GM21515 (cell line): ENCODE measurements at regions not wholly inside any gene's neighbourhood (a gene's known extent, or its start where the extent isn't known, plus 50 kb on each side); places are given as distances from the start of the nearest gene placed in this dataset.
"Not testable (repeated sequence)": the region's sequence is repeated elsewhere in the genome, so short reads cannot be mapped to it uniquely, and the experiment has no call there.

Source experiments
- ATAC-seq: cut with Tn5 transposase; IDR thresholded peaks from one replicate; pipeline ENCODE4 v1.9.1; 2021; ENCODE audit not compliant: unreplicated experiment

DNA sequence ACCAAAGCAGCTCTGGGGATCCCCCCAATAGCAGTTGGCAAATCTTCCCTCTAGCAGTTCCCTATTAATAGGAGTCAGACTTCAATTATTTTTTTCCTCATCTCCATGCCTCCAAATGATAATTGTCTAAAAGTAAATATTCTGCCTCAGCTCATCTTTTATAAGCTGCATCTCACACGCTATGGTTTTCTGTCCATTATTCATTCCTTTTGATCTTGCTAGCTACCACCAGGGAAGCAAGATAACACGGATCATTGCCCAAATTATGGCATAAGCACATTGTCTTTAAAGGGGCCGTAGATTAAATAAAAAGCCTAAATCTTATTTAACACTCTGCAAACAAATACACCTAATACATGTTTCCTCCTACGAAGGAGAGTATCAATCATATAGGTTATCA is 670.8 kb upstream of the FLRT2 start:
- ATAC-seq: no peak

DNA sequence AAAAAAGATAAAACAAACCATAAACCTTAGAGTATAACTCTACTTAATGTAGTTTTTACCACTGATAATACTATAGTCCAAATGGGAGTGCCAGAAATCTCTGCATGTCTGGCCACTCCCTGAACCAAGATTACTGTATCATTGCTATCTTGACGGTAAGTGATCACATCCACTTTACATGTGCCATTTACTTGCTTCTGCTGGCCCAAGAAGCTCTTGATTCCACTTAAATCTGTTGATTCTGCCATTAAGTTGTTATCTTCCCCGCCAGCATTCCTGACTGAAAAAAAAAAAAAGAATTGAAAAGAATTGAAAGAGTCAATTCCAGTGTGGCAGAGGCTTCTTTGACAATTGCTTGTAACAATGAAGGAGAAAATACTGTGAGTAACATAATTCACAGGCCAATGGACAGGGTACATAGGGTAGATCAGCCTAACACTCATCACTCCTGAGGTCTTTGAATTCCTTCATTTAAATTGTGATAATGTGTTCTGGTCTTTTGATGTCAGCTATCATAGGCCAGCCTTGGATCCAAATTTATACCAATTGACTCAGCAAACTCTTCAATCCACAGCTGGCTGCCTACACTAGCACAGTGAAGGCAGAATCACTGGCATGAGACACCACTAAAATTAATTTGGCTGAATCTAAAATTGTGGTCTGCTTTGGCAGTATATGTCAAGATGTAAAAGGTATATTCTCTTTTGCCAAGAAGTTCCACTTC is 665.2 kb upstream of the FLRT2 start:
- no peak for ATAC-seq

DNA sequence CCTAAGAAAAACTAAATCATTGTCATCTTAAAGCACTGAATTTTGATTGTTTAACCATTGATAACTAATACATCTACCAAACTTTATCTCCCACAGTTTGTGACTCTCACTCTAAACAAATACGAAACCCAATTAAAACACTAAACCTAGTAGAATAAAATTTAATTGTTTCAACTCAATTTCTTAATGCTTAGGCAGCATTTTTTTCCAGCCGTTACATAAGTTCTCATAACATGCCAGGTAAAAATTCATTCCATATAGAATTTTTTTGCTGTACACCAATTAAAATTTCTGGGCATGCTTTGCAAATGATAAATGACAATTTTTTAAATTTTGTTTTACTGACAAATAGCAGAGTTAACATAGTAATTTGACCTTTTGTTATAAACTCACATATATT is 658.2 kb upstream of the FLRT2 start:
- no peak for ATAC-seq

DNA sequence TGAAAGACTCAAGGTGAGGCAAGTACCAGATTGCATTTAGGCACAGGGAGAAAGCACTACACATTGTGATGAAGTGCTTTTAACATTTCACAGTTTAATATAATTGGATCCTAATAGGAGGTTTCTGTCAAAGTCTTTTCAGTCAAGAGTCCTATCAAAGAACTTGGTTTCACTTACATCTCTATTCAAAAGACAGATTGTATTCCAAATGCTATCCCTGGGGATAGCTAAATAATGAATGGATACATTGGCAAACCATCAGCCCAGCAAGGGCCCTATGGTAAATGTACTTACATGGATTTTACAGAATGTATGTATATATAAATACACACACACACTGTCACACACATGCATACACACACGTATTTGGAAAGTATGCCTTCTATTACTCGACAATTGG is 655.5 kb upstream of the FLRT2 start:
- ATAC-seq: no peak

DNA sequence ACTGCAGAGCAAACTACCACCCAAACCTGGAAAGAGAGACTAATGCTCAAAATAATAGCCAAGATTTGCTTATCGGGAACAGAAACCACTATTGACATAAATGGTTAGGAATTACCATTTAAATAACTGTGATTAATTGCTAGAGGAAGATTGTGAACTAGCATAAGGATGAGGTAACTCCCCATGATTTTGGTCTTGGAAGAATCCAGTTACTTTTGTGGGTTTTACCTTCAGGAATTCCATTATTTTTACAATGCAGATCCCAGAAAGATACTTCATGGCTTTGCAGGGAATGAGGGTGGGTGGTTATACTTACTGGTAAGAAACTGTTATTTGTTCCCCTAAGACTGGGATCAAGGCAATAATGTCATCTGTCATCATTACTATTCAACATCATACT is 652.9 kb upstream of the FLRT2 start:
- ATAC-seq: no peak

DNA sequence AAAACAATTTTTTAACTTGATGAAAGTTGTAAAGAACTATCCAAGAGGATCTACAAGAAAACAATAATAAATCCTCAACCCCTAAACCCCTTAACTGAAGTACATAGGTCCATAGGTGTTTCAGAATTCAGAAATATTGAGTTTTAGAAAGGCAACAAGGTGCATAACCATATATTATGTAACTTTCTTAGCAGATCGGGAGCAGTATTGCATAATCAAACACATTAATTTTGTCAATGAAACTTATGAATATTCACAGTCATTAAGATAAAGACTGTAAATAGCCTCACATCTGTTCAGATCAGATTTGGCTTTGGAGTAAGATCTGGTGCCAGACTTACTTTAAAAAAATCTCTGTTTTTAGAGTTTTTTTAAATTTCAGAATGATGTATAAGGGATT is 647.1 kb upstream of the FLRT2 start:
- no peak for ATAC-seq

DNA sequence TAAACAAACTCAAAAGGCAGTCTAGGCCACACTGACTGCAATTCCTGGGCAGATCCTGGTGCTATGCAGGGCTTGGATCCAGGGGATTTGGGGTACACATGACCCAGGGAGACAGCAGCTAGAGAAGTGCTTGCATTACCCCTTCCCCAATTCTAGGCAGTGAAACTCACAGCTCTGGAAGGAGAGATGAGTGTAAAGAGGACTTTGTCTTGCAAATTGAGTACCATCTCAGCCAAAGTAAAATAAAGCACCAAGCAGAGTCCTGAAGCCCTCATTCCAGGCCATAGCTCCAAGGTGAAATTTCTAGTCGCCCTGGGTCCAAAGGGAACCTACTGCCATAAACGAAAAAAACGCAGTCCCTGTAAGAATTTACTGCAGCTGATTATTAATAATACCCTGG is 644.9 kb upstream of the FLRT2 start:
- no peak for ATAC-seq

DNA sequence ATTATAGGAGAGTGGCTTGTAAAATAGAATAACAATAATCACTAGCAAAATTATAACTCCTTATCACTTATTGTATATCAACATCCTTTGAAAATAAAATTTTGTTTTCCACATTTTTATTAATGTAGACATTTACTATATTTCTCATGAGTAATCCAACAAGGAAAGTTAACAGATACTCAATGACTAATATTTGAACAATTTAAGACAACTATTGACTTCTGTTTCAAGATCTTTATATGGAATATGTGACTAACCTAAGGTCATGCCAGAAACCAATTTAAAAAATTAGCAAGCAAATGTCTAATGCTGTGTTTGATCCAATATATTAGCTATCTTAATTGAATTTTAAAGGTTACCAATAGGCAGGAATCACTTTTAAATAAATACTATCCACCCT is 638.5 kb upstream of the FLRT2 start:
- ATAC-seq: no peak

DNA sequence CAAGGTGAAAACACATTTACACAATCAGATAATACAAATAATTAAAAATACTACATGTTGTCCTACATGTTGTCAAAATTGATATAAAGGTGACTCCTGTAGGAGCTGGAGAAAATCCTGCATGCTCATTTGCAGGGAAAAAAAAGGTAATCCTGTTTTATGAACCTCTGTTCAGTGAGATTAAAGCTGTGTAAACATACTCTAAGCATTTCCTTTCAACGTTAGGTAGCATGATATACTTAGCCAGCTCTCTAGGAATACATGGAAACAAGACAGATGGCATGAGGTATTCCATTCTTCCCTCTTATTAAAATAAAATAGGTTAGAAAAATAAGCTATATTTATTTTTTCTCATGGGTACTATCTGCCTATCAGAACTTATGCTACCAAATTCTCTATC is 635.7 kb upstream of the FLRT2 start:
- ATAC-seq: no peak

DNA sequence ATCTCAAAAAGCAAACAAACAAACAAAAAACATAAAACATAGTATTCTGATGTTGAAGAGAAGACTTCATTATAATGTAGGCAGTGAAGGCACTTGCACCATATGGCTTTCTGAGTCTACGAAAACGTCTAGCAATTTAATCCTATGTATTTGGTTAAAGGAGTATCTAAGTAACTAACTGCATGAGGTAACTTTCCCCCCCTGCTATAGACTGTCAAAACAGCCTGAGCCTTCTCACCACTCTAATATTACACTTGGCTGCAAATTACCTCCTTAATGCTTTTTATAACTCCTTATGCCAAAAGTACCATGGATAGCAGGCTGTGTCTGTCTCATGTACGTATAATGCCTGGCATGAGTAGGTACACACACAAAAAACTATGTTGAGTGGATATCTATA is 607.6 kb upstream of the FLRT2 start:
- ATAC-seq: no peak

DNA sequence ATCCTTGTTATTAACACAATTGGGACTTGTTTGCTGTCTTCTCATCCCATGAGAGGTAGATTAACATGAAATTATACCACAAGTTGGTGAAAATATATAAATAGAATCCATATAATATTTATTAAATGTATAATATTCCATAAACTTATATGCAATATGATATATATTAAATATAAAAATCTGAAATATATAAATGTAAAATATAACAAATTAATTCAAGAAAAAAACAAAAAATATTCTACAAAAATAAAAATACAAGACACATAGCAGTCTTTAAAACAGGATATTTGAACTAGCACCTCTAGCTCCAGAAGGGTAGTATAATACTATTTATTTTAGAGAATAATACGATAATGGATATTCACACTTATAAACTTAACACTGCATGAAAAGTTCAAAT is 603.3 kb upstream of the FLRT2 start:
- no peak for ATAC-seq

DNA sequence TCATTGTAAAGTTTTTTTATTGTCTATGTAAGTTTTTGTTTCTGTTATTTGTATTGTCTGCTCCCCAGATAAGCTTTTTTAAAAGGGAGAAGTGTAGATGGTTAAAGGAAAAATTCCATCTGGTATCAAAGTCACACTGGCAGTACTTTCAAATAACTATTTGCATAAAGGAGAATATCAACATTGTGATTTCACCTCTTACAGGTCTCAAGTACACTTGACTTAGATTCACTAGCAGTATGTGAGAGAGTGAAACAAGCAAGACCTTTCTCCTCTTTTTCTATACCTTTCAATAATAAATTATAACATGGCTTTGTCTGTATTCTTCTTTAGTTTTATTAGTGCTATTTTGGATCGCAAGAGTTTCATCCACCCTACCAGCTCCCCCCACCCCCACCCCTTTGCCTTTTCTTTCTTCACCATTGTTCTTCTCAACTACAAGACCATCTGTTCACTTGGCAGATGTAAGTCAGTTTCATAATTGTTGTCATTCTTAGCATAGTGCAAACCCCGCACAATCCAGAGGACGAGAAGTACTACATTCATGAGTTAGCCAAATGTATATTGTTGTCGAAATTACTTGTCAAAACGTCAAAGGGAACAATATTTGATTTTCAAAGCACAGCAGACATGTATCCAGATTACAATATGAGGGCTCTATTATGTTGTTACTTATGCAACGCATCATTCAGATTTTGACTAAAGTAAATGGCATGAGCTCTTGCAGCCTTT is 602.7 kb upstream of the FLRT2 start:
- no peak for ATAC-seq

DNA sequence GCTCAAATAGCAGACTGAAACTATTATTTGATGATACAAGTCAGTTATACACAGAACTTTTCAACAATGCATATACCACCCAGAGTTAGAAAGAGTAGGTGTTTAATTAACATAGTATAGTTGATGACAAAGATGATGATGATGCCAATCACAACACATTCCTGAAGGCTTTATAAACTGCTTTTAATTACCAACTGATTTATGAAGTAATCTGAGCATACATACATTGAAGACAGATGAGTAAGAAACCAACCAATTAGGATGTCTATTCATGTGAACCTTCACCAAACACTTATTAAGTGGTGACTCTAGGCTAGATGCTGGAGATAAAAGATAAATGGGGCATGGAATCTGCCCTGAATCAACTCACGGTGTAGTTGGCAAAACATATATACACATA is 600.9 kb upstream of the FLRT2 start:
- ATAC-seq: no peak

DNA sequence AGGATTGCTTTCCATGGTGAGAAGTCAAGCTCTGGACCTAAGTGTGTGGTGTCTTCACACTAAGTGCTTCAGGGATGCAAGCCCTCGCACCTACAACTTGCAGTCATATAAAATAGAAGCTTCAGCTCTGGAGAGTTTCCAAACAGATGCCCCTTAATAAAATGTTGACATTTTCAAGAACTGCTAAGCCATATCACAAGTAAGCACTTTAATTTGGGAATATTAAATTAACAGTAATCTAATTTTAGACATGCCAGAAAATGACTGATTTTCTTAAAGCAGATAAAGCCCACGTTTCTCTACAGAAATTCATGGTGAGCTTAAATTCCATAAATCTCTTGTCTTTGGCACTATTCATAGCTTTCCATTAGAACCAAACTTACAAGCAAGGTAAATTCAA is 600.1 kb upstream of the FLRT2 start:
- no peak for ATAC-seq

DNA sequence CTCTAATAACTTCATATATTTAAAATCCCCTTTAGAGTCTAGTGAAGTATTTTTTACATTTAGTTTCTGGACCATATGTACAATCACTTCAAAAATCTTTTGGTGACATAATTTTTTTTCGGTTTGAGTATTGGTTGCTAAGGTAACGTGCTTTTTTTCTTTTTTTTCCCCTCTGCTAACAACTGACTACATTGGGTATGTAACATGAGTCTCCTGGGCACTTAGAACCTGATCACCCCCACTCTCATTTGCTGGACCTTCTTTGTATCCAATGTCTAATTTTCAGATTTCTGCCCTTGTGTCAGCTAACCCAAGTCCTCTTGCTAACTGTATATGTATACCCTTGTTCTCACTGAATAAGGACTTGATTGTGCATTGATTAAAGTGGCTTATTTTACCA is 592.9 kb upstream of the FLRT2 start:
- ATAC-seq: no peak

DNA sequence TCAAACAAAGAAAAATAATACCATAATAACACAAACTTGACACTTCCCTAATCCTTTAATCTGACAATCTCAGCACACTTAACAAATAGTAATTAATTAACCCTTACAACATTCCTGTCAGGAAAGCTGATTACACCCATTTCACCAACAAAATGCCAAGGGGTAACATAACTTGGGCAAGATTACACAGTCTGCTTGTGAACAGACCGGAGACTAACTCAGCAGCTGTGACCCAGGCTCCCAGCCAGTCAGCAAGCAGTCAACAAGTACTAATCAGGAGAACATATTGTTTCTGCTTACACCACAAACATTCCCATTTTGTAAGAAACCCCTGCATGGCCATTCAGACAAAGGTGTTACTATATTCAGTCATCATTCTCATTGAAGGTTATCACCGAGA is 592.5 kb upstream of the FLRT2 start:
- no peak for ATAC-seq

DNA sequence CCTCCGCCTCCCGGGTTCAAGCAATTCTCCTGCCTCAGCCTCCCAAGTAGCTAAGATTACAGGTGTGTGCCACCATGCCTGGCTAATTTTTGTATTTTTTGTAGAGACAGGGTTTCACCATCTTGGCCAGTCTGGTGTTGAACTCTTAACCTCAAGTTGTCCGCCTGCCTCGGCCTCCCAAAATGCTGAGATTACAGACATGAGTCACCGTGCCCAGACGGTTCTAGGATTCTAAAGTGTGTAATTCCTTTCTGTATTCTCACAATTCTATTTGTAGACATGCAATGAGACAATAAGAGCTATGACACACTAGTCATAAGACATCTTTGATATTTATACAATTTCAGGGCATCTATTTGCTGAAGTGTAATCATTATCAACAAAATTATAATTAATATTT is 585.0 kb upstream of the FLRT2 start:
- not testable (repeated sequence) for ATAC-seq

DNA sequence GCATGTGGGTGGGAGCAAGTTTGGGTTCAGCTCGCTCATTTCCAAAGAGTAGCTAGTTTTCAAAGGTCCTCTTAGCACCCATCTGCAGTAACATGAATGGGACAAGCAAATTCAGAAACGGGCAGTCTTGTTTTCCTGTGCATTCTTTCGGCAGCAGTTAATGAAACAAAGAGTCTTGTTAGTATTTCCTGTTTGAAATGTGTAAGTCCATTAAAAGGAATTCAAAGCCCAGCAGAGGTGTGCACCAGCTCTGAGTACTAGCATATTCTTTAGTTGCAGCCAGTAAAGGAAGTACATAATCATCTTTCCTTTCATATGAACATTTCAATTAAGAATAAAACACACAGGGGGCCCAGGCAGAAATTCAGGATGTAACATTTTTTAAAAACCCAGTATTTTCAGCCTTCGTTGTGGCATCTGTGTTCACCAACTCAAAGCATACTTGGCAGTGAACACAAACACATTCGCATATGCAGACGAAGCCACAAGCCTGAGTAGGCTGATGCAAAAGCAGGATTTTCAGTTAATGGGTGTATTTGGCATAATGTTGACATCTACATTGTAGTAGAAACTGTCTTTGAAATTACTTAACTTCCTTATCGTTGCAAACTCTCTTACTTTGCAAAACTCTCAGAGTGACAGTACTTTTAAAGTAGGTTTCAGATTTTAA is 570.0 kb upstream of the FLRT2 start:
- no peak for ATAC-seq

DNA sequence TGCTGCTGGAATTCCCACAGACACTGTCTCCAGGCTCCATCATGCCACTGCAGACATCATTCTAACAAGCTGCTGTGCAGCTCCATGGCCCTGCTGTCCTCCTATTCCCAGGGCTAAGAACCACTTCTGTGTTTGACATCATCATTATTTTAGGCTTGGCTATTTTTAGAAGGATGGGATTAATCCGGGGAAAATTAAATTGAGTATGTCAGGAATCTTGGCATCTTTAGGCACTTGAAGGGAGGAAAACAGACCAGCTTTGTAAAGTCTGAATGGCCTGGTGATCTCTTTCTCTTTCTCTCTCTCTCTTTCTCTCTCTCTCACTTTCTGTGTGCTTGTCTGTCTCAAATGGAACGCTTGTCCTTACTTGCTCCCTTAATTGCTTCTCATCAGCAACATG is 568.3 kb upstream of the FLRT2 start:
- ATAC-seq: no peak

DNA sequence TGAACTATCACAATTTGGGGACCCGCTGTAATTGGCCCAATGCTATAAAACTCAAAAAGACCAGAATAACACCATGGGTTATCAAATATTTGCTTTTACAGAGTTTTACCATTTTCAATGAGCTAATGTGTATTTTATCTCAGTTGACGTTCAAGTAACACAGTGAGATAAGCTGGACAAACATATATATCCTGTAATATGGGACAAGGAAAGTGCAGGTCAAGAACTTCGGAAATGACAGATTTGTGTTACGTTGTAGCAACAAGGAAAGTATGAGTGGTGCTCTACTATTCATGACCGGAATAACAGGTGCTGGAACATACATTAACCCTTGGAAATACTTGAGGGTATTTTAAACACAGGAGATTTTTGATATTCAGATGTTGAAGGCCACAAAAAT is 566.4 kb upstream of the FLRT2 start:
- no peak for ATAC-seq

DNA sequence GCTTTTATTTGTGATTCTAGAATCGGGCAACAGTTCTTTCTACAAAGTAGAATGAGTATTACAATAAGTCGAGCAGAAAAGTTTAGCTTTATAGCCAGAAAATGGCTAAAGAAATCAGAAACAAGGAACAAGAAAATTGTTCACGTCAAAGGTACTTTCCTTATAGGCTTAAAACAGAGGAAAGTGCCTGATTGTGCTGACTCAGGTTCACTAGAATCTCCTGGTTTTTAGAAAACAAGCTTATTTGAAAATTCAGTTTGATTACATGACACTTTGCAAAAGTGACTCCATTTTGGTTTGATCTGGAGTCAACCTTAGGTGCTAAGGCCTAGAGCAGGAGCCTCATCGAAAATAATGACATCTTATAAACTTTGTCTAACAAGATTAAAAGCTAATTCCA is 564.7 kb upstream of the FLRT2 start:
- ATAC-seq: no peak

DNA sequence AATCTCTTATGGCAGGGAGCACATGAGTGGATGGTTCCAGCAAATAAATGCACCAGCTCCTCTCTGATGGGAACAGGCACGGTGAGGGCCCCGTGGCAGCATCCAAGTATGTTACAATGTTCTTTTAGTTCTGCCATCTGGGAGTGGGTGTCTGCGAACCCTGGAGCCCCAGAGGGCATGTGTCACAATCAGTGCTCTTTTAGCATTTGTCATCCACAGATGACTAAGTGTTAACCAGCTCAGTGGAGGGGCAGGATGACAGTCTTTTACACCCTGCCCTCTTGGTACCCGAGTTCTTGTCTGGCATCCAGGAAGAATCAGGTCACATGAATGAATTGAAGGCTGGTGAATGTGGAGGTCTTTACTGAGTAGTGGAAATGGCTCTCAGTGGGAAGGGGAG is 560.4 kb upstream of the FLRT2 start:
- no peak for ATAC-seq
